Activated CD8-positive, alpha-beta T cell treated with anti-CD3 and anti-CD28 coated beads for 36 hours (primary cell): ENCODE measurements at regions not wholly inside any gene's neighbourhood (a gene's known extent, or its start where the extent isn't known, plus 50 kb on each side); places are given as distances from the start of the nearest gene placed in this dataset.

Experiments
- ATAC-seq: fragments of 200-7000 bp; cut with Tn5 transposase; one replicate; pipeline ENCODE4 v1.10.0; 2021; ENCODE audit warnings: mild to moderate bottlenecking, moderate library complexity
- CTCF ChIA-PET: fragments of 350-600 bp; sonication (Branson Sonifier 250); formaldehyde crosslinking; loops from one replicate; lab custom pipeline; 2021; ENCODE audit warnings: antibody characterized with exemption; lab: Charles Lee
- POLR2A ChIA-PET: fragments of 350-600 bp; sonication (Branson Sonifier 250); formaldehyde crosslinking; loops from one replicate; lab custom pipeline; 2021; ENCODE audit warnings: antibody characterized with exemption; lab: Charles Lee
- DNase-seq: peaks from one replicate; pipeline ENCODE4 v3.0.0-alpha.2; 2020
- H3K27ac Mint-ChIP-seq: one replicate; pipeline ENCODE4 v1.8.0; 2021; ENCODE audit warnings: mild to moderate bottlenecking, mixed read lengths
- H3K27me3 Mint-ChIP-seq: one replicate; pipeline ENCODE4 v1.8.0; 2021; ENCODE audit warnings: mixed read lengths
- H3K36me3 Mint-ChIP-seq: one replicate; pipeline ENCODE4 v1.8.0; 2021; ENCODE audit warnings: low read depth, mixed read lengths
- H3K4me1 Mint-ChIP-seq: one replicate; pipeline ENCODE4 v1.8.0; 2021; ENCODE audit warnings: low read depth, mixed read lengths
- H3K4me3 Mint-ChIP-seq: one replicate; pipeline ENCODE4 v1.8.0; 2021; ENCODE audit warnings: mild to moderate bottlenecking, moderate library complexity, mixed read lengths
- H3K9me3 Mint-ChIP-seq: one replicate; pipeline ENCODE4 v1.8.0; 2021; ENCODE audit warnings: mixed read lengths
- intact Hi-C: fragments of 100-400 bp; cut with micrococcal nuclease; formaldehyde crosslinking; loops from one replicate; pipeline ENCODE4 v1.10.0; 2022
- TF ChIP-seq, protein P1 (sequence below): fragments of 200-600 bp; IDR thresholded peaks from one replicate; pipeline ENCODE4 v1.8.0; 2022; ENCODE audit warnings: antibody characterized with exemption, mild to moderate bottlenecking

DNA sequence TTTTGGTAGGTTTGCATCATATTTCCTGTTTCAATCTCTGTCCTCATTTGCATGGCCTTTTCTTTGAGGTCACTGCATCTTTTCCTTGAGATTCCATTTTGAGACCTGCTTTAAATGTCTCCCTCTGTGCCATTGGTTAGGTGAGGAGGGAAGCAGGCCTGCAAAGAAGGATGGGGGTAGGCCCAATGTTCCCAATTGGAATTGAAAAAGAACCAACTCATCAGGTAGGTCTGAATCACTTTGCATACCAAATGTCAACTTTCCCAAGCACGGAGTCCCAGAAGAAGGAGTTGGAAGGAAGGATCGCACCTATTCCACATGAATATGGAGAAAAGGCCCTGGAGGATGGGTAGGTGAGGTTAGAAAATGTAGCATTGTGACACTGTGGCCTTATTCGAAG lies 318.5 kb downstream of the BLID start:
- intact Hi-C loops, result no loop called here
- ATAC-seq, result no peak
- Mint-ChIP-seq H3K27me3 (no peaks in the 10 kb centered on the region), H3K27ac (no peak overlapping the region), H3K9me3 (peaks cover 2% of the 10 kb centered on the region), H3K36me3 (no peaks in the 10 kb centered on the region), H3K4me1 (no peaks in the 10 kb centered on the region), H3K4me3 (no peak overlapping the region)
- CTCF ChIA-PET, result no interaction called here
- no peak for DNase-seq
- TF ChIP-seq, protein P1, sequence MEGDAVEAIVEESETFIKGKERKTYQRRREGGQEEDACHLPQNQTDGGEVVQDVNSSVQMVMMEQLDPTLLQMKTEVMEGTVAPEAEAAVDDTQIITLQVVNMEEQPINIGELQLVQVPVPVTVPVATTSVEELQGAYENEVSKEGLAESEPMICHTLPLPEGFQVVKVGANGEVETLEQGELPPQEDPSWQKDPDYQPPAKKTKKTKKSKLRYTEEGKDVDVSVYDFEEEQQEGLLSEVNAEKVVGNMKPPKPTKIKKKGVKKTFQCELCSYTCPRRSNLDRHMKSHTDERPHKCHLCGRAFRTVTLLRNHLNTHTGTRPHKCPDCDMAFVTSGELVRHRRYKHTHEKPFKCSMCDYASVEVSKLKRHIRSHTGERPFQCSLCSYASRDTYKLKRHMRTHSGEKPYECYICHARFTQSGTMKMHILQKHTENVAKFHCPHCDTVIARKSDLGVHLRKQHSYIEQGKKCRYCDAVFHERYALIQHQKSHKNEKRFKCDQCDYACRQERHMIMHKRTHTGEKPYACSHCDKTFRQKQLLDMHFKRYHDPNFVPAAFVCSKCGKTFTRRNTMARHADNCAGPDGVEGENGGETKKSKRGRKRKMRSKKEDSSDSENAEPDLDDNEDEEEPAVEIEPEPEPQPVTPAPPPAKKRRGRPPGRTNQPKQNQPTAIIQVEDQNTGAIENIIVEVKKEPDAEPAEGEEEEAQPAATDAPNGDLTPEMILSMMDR, result no peak
- POLR2A ChIA-PET, result no interaction called here

GRCh38 chr11:121795174-121795573 lies 320.8 kb downstream of the BLID start:
- Mint-ChIP-seq H3K27me3 (peaks cover 2% of the 10 kb centered on the region), H3K27ac (no peak overlapping the region), H3K4me1 (no peaks in the 10 kb centered on the region), H3K36me3 (no peaks in the 10 kb centered on the region), H3K4me3 (no peak overlapping the region), H3K9me3 (peaks cover 2% of the 10 kb centered on the region)
- ATAC-seq (no peak), DNase-seq (no peak)
- ChIA-PET POLR2A (no interaction called here), CTCF (no interaction called here)
- TF ChIP-seq, protein P1, result no peak
- intact Hi-C loops, result no loop called here

DNA sequence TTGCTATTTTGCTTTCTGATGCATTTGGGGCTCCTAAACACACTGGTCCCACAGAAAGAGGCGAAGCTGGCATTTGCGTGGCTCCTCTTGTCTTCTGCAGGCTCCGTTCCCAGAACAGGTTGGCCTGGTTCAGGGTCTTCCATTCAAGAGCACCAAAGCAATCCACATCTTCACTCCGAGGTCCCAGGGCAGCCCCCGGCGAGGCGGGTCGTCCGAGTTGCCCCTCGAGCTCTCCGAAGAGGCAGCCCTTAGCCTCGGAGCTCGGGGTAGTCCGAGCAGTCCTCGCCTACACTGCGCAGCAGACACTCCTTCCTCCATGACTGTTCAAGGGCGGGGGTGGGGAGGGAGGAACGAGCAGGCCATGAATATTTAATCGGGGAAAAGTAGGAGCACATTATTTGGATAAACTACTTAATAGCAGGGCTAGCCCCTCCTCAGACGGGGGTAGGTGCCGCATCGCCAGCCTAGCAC lies 321.3 kb downstream of the BLID start:
- TF ChIP-seq, protein P1, result no peak
- Mint-ChIP-seq H3K27me3 (peaks cover 2% of the 10 kb centered on the region), H3K4me3 (no peak overlapping the region), H3K27ac (no peak overlapping the region), H3K4me1 (no peaks in the 10 kb centered on the region), H3K9me3 (peaks cover 2% of the 10 kb centered on the region), H3K36me3 (no peaks in the 10 kb centered on the region)
- DNase-seq, result no peak
- POLR2A ChIA-PET, result no interaction called here
- CTCF ChIA-PET, result no interaction called here
- intact Hi-C loops, result no loop called here
- no peak for ATAC-seq

DNA sequence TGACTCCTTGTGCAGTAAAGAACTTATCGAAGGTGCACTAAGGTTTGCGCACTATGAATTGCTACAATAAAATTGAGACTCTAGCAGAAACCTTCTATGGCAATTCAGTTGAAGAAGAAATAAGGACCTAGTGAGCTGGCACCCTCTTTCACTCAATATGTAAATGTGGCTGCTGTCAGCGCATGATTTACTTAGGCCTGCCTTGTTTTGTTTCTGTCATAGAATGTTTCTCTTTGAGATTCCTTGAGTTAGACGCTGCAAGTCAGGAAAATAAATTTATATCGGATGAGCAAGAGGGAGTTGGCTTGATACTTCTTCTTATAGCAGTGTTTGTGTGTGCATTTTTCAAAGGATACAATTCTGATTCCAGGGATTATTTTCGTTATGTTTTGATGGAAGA lies 322.1 kb downstream of the BLID start:
- Mint-ChIP-seq H3K27ac (no peak overlapping the region), H3K27me3 (peaks cover 2% of the 10 kb centered on the region), H3K4me1 (no peaks in the 10 kb centered on the region), H3K36me3 (no peaks in the 10 kb centered on the region), H3K4me3 (no peak overlapping the region), H3K9me3 (peaks cover 2% of the 10 kb centered on the region)
- ATAC-seq (no peak), DNase-seq (no peak)
- TF ChIP-seq, protein P1, result no peak
- ChIA-PET POLR2A (no interaction called here), CTCF (no interaction called here)
- intact Hi-C loops, result no loop called here

GRCh38 chr11:121793291-121793690 lies 322.7 kb downstream of the BLID start:
- intact Hi-C loops, result no loop called here
- Mint-ChIP-seq H3K27me3 (peaks cover 2% of the 10 kb centered on the region), H3K27ac (no peak overlapping the region), H3K4me3 (no peak overlapping the region), H3K4me1 (no peaks in the 10 kb centered on the region), H3K36me3 (no peaks in the 10 kb centered on the region), H3K9me3 (no peaks in the 10 kb centered on the region)
- TF ChIP-seq, protein P1, result no peak
- no peak for DNase-seq
- no peak for ATAC-seq
- ChIA-PET POLR2A (interaction anchor here (0.7 kb wide), 2 partner anchors 808 to 908 kb away, joined by 3 read pairs; no protein-coding TSS in a partner anchor), CTCF (no interaction called here)
